Adrenal gland (tissue), 9 donors: ENCODE measurements at regions not wholly inside any gene's neighbourhood (a gene's known extent, or its start where the extent isn't known, plus 50 kb on each side); places are given as distances from the start of the nearest gene placed in this dataset.

ENCODE experiments used
- DNase-seq, 7 donors: peaks; one replicate each; pipeline ENCODE4 v3.0.0-alpha.2; 2019 to 2020
- H3K27ac ChIP-seq, 5 donors: fragments of 200-600 bp; sonication (generic) in 4 of 5; 1 replicate in 3 of 5; 2 replicates in 2 of 5; pipeline versions ENCODE4 v1.5.1 to v1.8.0; 2016 to 2020; ENCODE audit warnings: mild to moderate bottlenecking in 1 of 5
- H3K27me3 ChIP-seq: fragments of 200-600 bp; 2 replicates; pipeline ENCODE4 v1.8.0; 2021
- H3K36me3 ChIP-seq, 2 donors: fragments of 200-600 bp; replicated peaks in 1 of 2; 1 replicate in 1 of 2; 2 replicates in 1 of 2; pipeline versions ENCODE4 v1.5.1 to v1.8.0; 2018 to 2022
- H3K4me1 ChIP-seq, 2 donors: fragments of 200-600 bp; replicated peaks in 1 of 2; 1 replicate in 1 of 2; 2 replicates in 1 of 2; pipeline versions ENCODE4 v1.5.1 to v1.8.0; 2018 to 2021
- H3K4me3 ChIP-seq, 4 donors: fragments of 200-600 bp; sonication (generic) in 3 of 4; one replicate each; pipeline ENCODE4 v1.5.1; 2016 to 2018
- H3K9me3 ChIP-seq, 3 donors: fragments of 200-600 bp; sonication (generic) in 1 of 3; replicated peaks in 1 of 3; 1 replicate in 2 of 3; 2 replicates in 1 of 3; pipeline versions ENCODE4 v1.5.1 to v1.8.0; 2016 to 2021
- POLR2A ChIP-seq, 2 donors: fragments of 450-650 bp; IDR thresholded peaks; one replicate each; pipeline ENCODE4 v1.6.1; 2017; ENCODE audit warnings: antibody characterized with exemption in 2 of 2, mild to moderate bottlenecking in 2 of 2, moderate library complexity in 1 of 2
- WGBS, 4 donors: extraction: QIAGEN DNeasy Blood & Tissue Kit in 2 of 4; methylation state at CpG; one replicate each; pipeline versions ENCODE4 v1.1.5 to v1.1.7; 2013 to 2017; 5-methylcytosine and 5-hydroxymethylcytosine counted together
- intact Hi-C, 2 donors: fragments of 100-400 bp; cut with DNase I; formaldehyde crosslinking; loops; one replicate each; pipeline versions ENCODE4 v1.14.1 to v1.15.0; 2022 to 2023
- TF ChIP-seq, protein P1 (sequence below), 6 experiments: fragments of 450-650 bp in 4 of 6; fragments of 200-600 bp in 2 of 6; sonication (generic) in 1 of 6; IDR thresholded peaks; 1 replicate in 5 of 6; 2 replicates in 1 of 6; pipeline versions ENCODE4 v1.5.1 to v1.8.0; 2016 to 2021; ENCODE audit warnings: antibody characterized with exemption in 6 of 6, mild to moderate bottlenecking in 2 of 6, moderate library complexity in 1 of 6
- donor health status: healthy with polysubstance abuse.
- donor health status: Bipolar disorder and iron deficiency.
- donor health status: DM: yes; HTN: yes; CAD: no.
- donor health status: DM: no; HTN: no; CAD: no.
- donor health status: DM: no; HTN: no; CAD: no.

DNA sequence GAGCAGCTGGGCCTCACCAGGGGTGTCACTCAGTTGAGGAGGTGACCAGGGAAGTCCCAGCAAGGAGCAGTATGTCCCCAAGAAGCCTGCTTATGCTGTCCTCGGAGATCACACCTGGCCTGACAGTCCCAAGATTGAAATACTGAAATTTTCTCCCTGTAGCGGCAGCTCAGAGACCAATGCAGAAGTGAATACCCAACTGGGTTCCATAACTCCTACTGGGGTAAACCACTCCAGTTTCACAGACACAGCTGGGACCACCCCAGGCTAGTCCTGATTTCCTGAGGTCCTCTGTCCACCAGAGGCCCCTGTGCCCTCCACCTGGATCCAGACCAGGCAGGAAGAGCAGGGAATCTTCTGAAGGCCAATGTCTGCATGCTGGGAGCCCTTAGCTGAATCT, 298.1 kb downstream of the ZEB1 start:
- intact Hi-C loops, result no loop called here
- no peaks in the 10 kb centered on the region for H3K9me3 ChIP-seq
- H3K36me3 ChIP-seq, result no peaks in the 10 kb centered on the region
- no peaks in the 10 kb centered on the region for H3K27me3 ChIP-seq
- no peak overlapping the region for H3K4me3 ChIP-seq
- 64 to 100% (median 90%) methylated on average over 1 to 2 of the region's 2 CpGs for WGBS, 4 donors
- TF ChIP-seq, protein P1, sequence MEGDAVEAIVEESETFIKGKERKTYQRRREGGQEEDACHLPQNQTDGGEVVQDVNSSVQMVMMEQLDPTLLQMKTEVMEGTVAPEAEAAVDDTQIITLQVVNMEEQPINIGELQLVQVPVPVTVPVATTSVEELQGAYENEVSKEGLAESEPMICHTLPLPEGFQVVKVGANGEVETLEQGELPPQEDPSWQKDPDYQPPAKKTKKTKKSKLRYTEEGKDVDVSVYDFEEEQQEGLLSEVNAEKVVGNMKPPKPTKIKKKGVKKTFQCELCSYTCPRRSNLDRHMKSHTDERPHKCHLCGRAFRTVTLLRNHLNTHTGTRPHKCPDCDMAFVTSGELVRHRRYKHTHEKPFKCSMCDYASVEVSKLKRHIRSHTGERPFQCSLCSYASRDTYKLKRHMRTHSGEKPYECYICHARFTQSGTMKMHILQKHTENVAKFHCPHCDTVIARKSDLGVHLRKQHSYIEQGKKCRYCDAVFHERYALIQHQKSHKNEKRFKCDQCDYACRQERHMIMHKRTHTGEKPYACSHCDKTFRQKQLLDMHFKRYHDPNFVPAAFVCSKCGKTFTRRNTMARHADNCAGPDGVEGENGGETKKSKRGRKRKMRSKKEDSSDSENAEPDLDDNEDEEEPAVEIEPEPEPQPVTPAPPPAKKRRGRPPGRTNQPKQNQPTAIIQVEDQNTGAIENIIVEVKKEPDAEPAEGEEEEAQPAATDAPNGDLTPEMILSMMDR (IDR thresholded peaks at IDR 0.05), result no peak
- TF ChIP-seq POLR2A (IDR thresholded peaks at IDR 0.05), result no peak
- DNase-seq, result no peak
- H3K4me1 ChIP-seq, result no peaks in the 10 kb centered on the region
- no peak overlapping the region for H3K27ac ChIP-seq

DNA sequence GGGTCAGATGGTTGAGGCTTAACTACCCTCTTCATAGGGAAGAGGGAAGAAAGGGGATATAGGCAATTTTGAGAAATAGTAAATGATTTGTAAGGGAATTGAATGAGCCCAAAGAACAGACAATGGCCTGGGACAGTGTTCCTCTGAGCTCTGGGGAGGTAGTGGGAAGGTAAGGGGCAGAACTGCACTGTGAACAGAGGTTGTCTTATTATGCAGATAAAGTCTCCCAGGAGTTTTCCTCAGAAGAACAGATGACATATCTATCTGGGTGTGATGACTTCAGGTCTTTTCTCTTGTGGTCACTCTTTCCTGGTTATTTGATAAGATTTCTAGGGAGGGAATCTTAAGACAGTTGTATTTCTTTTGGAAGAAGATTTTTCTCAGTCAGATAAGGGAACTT, 296.1 kb downstream of the ZEB1 start:
- no peaks in the 10 kb centered on the region for H3K27me3 ChIP-seq
- H3K4me3 ChIP-seq, result no peak overlapping the region
- H3K27ac ChIP-seq, result no peak overlapping the region
- DNase-seq, result no peak
- no peaks in the 10 kb centered on the region for H3K36me3 ChIP-seq
- H3K9me3 ChIP-seq, result no peaks in the 10 kb centered on the region
- intact Hi-C loops, result no loop called here
- no peaks in the 10 kb centered on the region for H3K4me1 ChIP-seq
- TF ChIP-seq, protein P1 (IDR thresholded peaks at IDR 0.05), result no peak
- no peak for TF ChIP-seq POLR2A (IDR thresholded peaks at IDR 0.05)

DNA sequence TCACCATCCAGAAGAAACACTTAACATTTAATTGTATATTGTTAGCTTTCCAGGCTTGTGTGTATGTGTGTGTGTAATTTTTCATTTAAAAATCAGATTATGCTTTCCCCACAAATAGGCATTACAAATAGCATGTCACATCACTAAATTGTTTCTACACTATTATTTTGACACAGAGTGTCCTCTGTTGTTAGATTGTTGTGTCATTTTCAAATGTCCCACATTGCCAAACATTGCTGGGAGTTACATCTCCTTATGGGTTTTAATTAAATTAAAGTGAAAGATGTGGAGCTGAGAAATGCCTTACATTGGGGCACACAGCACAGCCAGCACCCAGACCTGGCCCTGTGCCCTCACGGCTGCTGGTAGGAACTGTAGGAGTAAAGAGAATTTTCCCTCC, 295.6 kb downstream of the ZEB1 start:
- intact Hi-C loops, result no loop called here

DNA sequence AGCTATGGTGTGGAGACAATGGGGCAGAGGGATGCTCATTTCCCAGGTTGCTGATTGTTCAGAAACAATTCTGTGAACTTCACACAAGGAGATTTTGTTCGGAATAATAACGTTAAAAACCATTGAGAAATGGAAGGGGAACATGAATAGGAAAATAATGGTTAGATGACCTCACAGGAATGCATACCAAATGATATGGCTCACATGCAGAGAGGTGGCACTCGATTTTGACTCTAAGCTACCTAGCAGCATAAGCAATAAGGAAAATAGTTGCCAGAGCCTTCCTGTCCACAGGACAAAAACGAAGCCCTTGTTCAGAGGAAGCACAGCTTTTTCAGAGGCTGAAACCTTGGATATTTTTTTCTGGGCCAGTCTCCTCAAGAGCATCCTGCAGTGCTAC, 293.1 kb downstream of the ZEB1 start:
- Histone ChIP-seq H3K4me3 (no peak overlapping the region), H3K4me1 (no peaks in the 10 kb centered on the region), H3K27me3 (no peaks in the 10 kb centered on the region), H3K27ac (no peak overlapping the region), H3K9me3 (no peaks in the 10 kb centered on the region), H3K36me3 (no peaks in the 10 kb centered on the region)
- WGBS, 4 donors, result 54 to 66% (median 61%) methylated on average over 4 of the region's 4 CpGs
- TF ChIP-seq, protein P1 (IDR thresholded peaks at IDR 0.05), result no peak
- DNase-seq, result no peak
- intact Hi-C loops, result no loop called here

More for the DNA sequence above, 295.6 kb downstream of the ZEB1 start:
- Histone ChIP-seq H3K27me3 (no peaks in the 10 kb centered on the region), H3K9me3 (no peaks in the 10 kb centered on the region), H3K4me1 (no peaks in the 10 kb centered on the region), H3K36me3 (no peaks in the 10 kb centered on the region), H3K27ac (no peak overlapping the region), H3K4me3 (no peak overlapping the region)
- DNase-seq, result no peak
- TF ChIP-seq, protein P1 (IDR thresholded peaks at IDR 0.05), result no peak
- TF ChIP-seq POLR2A (IDR thresholded peaks at IDR 0.05), result no peak
- WGBS, 4 donors, result 89 to 96% (median 91%) methylated on average over 1 of the region's 1 CpG
